GM12873 (cell line): ENCODE measurements at regions not wholly inside any gene's neighbourhood (a gene's known extent, or its start where the extent isn't known, plus 50 kb on each side); places are given as distances from the start of the nearest gene placed in this dataset.

Experiments used
- CTCF ChIP-seq: IDR thresholded peaks from 2 replicates; pipeline ENCODE4 v1.5.1; 2012; ENCODE audit warnings: low read depth, mild to moderate bottlenecking, moderate library complexity, low read length, control low read depth; ENCODE audit not compliant: insufficient read depth; ENCODE audit errors: missing control alignments

- TF ChIP-seq CTCF: no peak
These were observed 113.5 kb downstream of the VSIG4 start for GRCh38 chrX:65926095-65927019.

DNA sequence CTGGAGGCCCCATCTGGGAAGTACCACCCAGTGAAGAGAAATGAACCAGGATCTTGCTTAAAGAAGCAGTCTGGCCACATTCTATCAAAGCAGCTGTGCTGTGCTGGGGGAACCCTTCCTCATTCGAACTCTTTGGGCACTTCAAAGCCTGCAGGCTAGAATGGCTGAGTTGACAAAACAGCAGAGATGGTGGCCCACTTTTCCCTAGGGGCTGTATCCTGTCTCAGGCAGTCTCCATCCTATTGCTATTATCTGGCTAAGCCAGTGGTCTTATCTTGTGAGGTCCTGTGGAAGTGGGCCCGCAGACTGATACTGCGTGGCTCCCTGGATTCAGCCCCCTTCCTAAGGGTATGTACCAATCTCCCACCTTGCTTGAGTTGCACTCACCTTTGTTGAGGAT, 114.3 kb downstream of the VSIG4 start:
- no peak for TF ChIP-seq CTCF

- no peak for TF ChIP-seq CTCF
These were observed 114.9 kb downstream of the VSIG4 start for GRCh38 chrX:65925005-65925404.

DNA sequence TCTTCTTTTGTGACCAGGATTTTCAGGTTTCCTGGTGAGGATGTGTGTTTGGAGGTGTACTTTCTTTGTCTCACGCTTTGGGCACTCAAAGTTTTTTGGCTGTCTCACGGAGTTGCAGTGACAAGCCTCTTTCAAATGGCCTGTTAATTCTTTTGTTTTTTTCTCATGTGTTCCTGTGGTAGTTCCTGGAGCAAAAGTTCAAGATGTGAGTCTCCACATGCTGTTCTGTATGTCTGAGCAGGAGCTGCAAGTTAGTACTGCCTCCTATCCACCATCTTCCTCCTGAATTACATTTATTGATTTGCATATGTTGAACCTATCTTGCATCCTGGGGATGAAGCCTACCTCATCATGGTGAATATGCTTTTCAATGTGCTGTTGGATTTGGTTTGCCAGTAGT, 118.5 kb downstream of the VSIG4 start:
- TF ChIP-seq CTCF: no peak

DNA sequence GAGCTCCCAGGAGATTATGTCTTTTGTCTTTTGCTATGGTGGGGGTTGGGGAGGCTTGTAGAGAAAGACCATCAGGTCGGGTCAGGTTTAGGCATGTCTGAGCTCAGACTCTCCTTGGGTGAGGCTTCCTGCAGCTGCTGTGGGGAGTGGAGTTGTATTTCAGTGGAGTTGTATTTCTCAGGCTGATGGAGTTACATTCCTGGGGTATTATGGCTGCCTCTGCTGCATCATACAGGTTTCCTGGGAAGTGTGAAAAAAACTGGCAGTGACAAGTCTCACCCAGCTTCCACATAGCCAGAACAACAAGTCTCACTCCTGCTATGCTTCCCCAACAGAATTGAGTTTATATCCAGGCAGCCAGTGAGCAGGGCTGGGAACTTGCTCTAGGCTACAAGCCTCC, 119.3 kb downstream of the VSIG4 start:
- no peak for TF ChIP-seq CTCF

DNA sequence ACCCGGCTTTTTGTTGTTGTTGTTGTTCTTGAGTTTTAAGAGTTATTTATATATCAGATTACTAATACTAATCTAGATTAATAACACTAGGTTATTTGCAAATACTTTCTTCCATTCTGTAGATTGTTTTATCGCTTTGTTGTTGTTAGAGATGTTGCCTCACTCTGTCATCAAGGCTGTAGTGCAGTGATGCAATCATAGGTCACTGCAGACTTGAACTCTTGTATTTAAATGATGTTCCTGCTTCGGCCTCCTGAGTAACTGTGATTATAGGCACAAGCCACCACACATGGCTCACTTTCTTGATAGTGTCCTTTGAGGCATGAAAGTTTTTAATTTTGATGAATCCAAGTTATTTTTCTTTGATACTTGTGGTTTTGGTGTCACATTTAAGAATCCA, 129.0 kb downstream of the VSIG4 start:
- no peak for TF ChIP-seq CTCF

DNA sequence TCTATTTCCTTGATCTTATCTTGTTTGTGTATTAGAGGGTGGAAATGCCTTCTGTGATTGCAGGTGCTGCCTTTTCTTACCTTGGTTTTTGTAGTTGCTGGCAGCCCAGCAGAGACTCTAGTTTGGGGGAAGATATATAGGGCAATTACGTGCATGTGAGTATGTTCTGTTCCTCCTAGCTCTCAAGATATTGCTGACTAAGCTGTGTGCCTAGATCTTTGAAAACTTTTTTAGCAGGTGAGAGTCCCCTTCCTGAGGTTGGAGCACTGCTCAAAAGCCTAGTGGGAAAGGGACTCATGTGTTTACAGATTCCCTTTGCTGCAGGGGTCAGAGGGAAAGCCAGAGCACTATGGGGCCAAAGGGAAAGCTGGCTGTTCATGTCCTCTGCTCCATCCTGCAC, 136.1 kb downstream of the VSIG4 start:
- no peak for TF ChIP-seq CTCF
